ENCODE measurements at regions not wholly inside any gene's neighbourhood (a gene's known extent, or its start where the extent isn't known, plus 50 kb on each side); places are given as distances from the start of the nearest gene placed in this dataset.
A peak's percentile ranks its signal among the peaks of the same experiment; 100 is the strongest.
"Not testable (repeated sequence)": the region's sequence is repeated elsewhere in the genome, so short reads cannot be mapped to it uniquely, and the experiment has no call there.

- DNase-seq (ENCODE audit: insufficient read length) (no peak), FAIRE-seq (no peak)
- TF ChIP-seq TAF1 (IDR thresholded peaks at IDR 0.05; ENCODE audit: borderline replicate concordance, low read depth, low read length) = no peak
- no peak for TF ChIP-seq POLR2AphosphoS5 (IDR thresholded peaks at IDR 0.05; ENCODE audit: low read depth, low read length)
- TF ChIP-seq POLR2A (IDR thresholded peaks at IDR 0.05; ENCODE audit: low read depth, low read length) = no peak
These were observed 238.4 kb downstream of the PLA2G4A start for GRCh38 chr1:187067160-187067559.

- TF ChIP-seq POLR2A (IDR thresholded peaks at IDR 0.05; ENCODE audit: low read depth, low read length) (no peak), POLR2AphosphoS5 (IDR thresholded peaks at IDR 0.05; ENCODE audit: low read depth, low read length) (no peak), TAF1 (IDR thresholded peaks at IDR 0.05; ENCODE audit: borderline replicate concordance, low read depth, low read length) (no peak)
- DNase-seq (ENCODE audit: insufficient read length) = no peak
- no peak for FAIRE-seq
These were observed 241.3 kb downstream of the PLA2G4A start for GRCh38 chr1:187070076-187070475.

- FAIRE-seq; DNase-seq (ENCODE audit: insufficient read length): not testable (repeated sequence)
These were observed 243.7 kb downstream of the PLA2G4A start for GRCh38 chr1:187072262-187073034.

- not testable (repeated sequence) for DNase-seq (ENCODE audit: insufficient read length); FAIRE-seq
- TF ChIP-seq POLR2A (IDR thresholded peaks at IDR 0.05; ENCODE audit: low read depth, low read length) = peak; percentile 53
These were observed 244.3 kb downstream of the PLA2G4A start for GRCh38 chr1:187073035-187073560.

- not testable (repeated sequence) for DNase-seq (ENCODE audit: insufficient read length); FAIRE-seq
These were observed 245.0 kb downstream of the PLA2G4A start for GRCh38 chr1:187073634-187074245.

GRCh38 chr1:187074445-187075048 lies 245.8 kb downstream of the PLA2G4A start:
- no peak for FAIRE-seq
- DNase-seq (ENCODE audit: insufficient read length) = no peak
- TF ChIP-seq TAF1 (IDR thresholded peaks at IDR 0.05; ENCODE audit: borderline replicate concordance, low read depth, low read length) (no peak), POLR2AphosphoS5 (IDR thresholded peaks at IDR 0.05; ENCODE audit: low read depth, low read length) (no peak), POLR2A (IDR thresholded peaks at IDR 0.05; ENCODE audit: low read depth, low read length) (no peak)

- FAIRE-seq = no peak
- no peak for DNase-seq (ENCODE audit: insufficient read length)
These were observed 248.2 kb downstream of the PLA2G4A start for GRCh38 chr1:187076922-187077321.

GRCh38 chr1:187078321-187078720 lies 249.6 kb downstream of the PLA2G4A start:
- no peak for FAIRE-seq
- DNase-seq (ENCODE audit: insufficient read length) = no peak
- no peak for TF ChIP-seq TAF1 (IDR thresholded peaks at IDR 0.05; ENCODE audit: borderline replicate concordance, low read depth, low read length)
- no peak for TF ChIP-seq POLR2AphosphoS5 (IDR thresholded peaks at IDR 0.05; ENCODE audit: low read depth, low read length)
- no peak for TF ChIP-seq POLR2A (IDR thresholded peaks at IDR 0.05; ENCODE audit: low read depth, low read length)

More at GRCh38 chr1:187076922-187077321, 248.2 kb downstream of the PLA2G4A start:
- TF ChIP-seq POLR2A (IDR thresholded peaks at IDR 0.05; ENCODE audit: low read depth, low read length) (no peak), TAF1 (IDR thresholded peaks at IDR 0.05; ENCODE audit: borderline replicate concordance, low read depth, low read length) (no peak), POLR2AphosphoS5 (IDR thresholded peaks at IDR 0.05; ENCODE audit: low read depth, low read length) (no peak)

GRCh38 chr1:187078916-187079315 lies 250.2 kb downstream of the PLA2G4A start:
- no peak for TF ChIP-seq POLR2AphosphoS5 (IDR thresholded peaks at IDR 0.05; ENCODE audit: low read depth, low read length)
- no peak for TF ChIP-seq POLR2A (IDR thresholded peaks at IDR 0.05; ENCODE audit: low read depth, low read length)
- FAIRE-seq = no peak
- no peak for DNase-seq (ENCODE audit: insufficient read length)

- no peak for FAIRE-seq
- no peak for DNase-seq (ENCODE audit: insufficient read length)
- no peak for TF ChIP-seq POLR2AphosphoS5 (IDR thresholded peaks at IDR 0.05; ENCODE audit: low read depth, low read length)
- TF ChIP-seq TAF1 (IDR thresholded peaks at IDR 0.05; ENCODE audit: borderline replicate concordance, low read depth, low read length) = no peak
- no peak for TF ChIP-seq POLR2A (IDR thresholded peaks at IDR 0.05; ENCODE audit: low read depth, low read length)
These were observed 250.6 kb downstream of the PLA2G4A start for GRCh38 chr1:187079330-187079729.

- FAIRE-seq (no peak), DNase-seq (ENCODE audit: insufficient read length) (no peak)
- TF ChIP-seq POLR2AphosphoS5 (IDR thresholded peaks at IDR 0.05; ENCODE audit: low read depth, low read length) (no peak), POLR2A (IDR thresholded peaks at IDR 0.05; ENCODE audit: low read depth, low read length) (no peak), TAF1 (IDR thresholded peaks at IDR 0.05; ENCODE audit: borderline replicate concordance, low read depth, low read length) (no peak)
These were observed 262.9 kb downstream of the PLA2G4A start for GRCh38 chr1:187091666-187092065.

- no peak for DNase-seq (ENCODE audit: insufficient read length)
- no peak for FAIRE-seq
- no peak for TF ChIP-seq POLR2AphosphoS5 (IDR thresholded peaks at IDR 0.05; ENCODE audit: low read depth, low read length)
- no peak for TF ChIP-seq POLR2A (IDR thresholded peaks at IDR 0.05; ENCODE audit: low read depth, low read length)
These were observed 263.4 kb downstream of the PLA2G4A start for GRCh38 chr1:187092104-187092503.

Data from GM12892 (cell line).